PC-9 (cell line): ENCODE measurements at regions not wholly inside any gene's neighbourhood (a gene's known extent, or its start where the extent isn't known, plus 50 kb on each side); places are given as distances from the start of the nearest gene placed in this dataset.

Experiments
- BruUV-seq: library from RNA; stranded (reverse); fragments of 400-500 nt; replicated peaks from 2 replicates; lab custom pipeline; 2021; lab: Mats Ljungman, UMichigan
- CTCF ChIA-PET: fragments of 300-600 bp; sonication (Branson Sonifier 250); formaldehyde crosslinking; loops from one replicate; lab custom pipeline; 2022; ENCODE audit warnings: antibody characterized with exemption; lab: Charles Lee
- POLR2A ChIA-PET: fragments of 300-600 bp; sonication (Branson Sonifier 250); formaldehyde crosslinking; loops from one replicate; lab custom pipeline; 2022; ENCODE audit warnings: antibody characterized with exemption; ENCODE audit not compliant: unreplicated experiment; lab: Charles Lee
- DNase-seq, 2 experiments: peaks; one replicate each; pipeline versions ENCODE4 v3.0.0 to v3.0.0-alpha.2; 2015 to 2022; ENCODE audit warnings: mixed read lengths in 1 of 2
- H2AFZ ChIP-seq: fragments of 200-600 bp; sonication (generic); 2 replicates; pipeline ENCODE4 v1.8.1; 2017; ENCODE audit warnings: antibody characterized with exemption
- H3F3A ChIP-seq: fragments of 200-600 bp; sonication (generic); 2 replicates; pipeline ENCODE4 v1.8.1; 2017; ENCODE audit warnings: antibody characterized with exemption, mild to moderate bottlenecking, low read depth; ENCODE audit not compliant: insufficient read depth
- H3K27ac ChIP-seq: fragments of 200-600 bp; sonication (generic); 2 replicates; pipeline ENCODE4 v1.6.1; 2016; ENCODE audit warnings: mixed run types
- H3K27me3 ChIP-seq: fragments of 200-600 bp; sonication (generic); 2 replicates; pipeline ENCODE4 v1.6.1; 2016; ENCODE audit warnings: low read depth, mixed run types; ENCODE audit not compliant: insufficient read depth
- H3K36me3 ChIP-seq: fragments of 200-600 bp; sonication (generic); 2 replicates; pipeline ENCODE4 v1.6.1; 2016; ENCODE audit warnings: low read depth, mixed run types
- H3K4me1 ChIP-seq: fragments of 200-600 bp; sonication (generic); replicated peaks from 2 replicates; pipeline ENCODE4 v1.6.1; 2016; ENCODE audit warnings: mixed run types; ENCODE audit not compliant: insufficient read depth
- H3K4me2 ChIP-seq: fragments of 200-600 bp; sonication (generic); 2 replicates; pipeline ENCODE4 v1.6.1; 2017; ENCODE audit warnings: mixed run types
- H3K4me3 ChIP-seq: fragments of 200-600 bp; sonication (generic); 2 replicates; pipeline ENCODE4 v1.6.1; 2016; ENCODE audit warnings: mixed run types
- H3K79me2 ChIP-seq: fragments of 200-600 bp; sonication (generic); 2 replicates; pipeline ENCODE4 v1.6.1; 2017; ENCODE audit warnings: low read depth, mixed run types
- H3K9me2 ChIP-seq: fragments of 200-600 bp; sonication (generic); 2 replicates; pipeline ENCODE4 v1.8.1; 2017; ENCODE audit warnings: mild to moderate bottlenecking; ENCODE audit not compliant: insufficient read depth
- H3K9me3 ChIP-seq: fragments of 200-600 bp; sonication (generic); 2 replicates; pipeline ENCODE4 v1.8.1; 2016; ENCODE audit warnings: low read depth; ENCODE audit not compliant: insufficient read depth
- H4K20me1 ChIP-seq: fragments of 200-600 bp; sonication (generic); 2 replicates; pipeline ENCODE4 v1.8.1; 2017; ENCODE audit not compliant: insufficient read depth
- CTCF ChIP-seq: fragments of 200-600 bp; sonication (generic); conservative IDR thresholded peaks from 2 replicates; pipeline ENCODE4 v1.6.1; 2017; ENCODE audit warnings: mixed run types, antibody characterized with exemption, mild to moderate bottlenecking, moderate library complexity
- EZH2 ChIP-seq: fragments of 200-600 bp; sonication (generic); IDR thresholded peaks from 2 replicates; pipeline ENCODE4 v1.8.0; 2017; ENCODE audit warnings: antibody characterized with exemption, low read depth
- intact Hi-C: fragments of 100-400 bp; cut with micrococcal nuclease; formaldehyde crosslinking; loops from one replicate; pipeline ENCODE4 v1.10.0; 2022; ENCODE audit not compliant: unreplicated experiment

DNA sequence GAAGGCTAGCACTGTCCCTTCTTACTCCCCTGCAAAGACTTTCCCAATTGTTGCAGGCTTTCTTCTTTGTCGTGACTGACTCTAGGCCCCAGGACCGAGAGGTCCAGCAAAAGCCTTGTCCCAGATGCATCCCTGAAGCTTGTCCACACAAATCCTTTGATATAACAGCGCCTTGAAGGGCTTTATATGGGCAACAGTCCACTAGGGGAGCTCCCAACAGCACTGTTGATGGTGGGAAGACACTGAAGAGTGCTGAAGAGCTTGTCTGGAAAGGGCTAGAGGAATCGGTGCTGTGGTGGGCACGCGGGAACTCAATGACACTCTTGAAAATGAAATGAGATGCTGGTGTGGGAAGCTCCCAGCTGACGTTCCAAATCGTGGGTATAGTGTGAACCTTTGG lies 316.1 kb upstream of the CDH4 start:
- H3F3A ChIP-seq, result no peaks in the 10 kb centered on the region
- CTCF ChIA-PET, result no interaction called here
- H3K27me3 ChIP-seq, result peaks cover 40% of the 10 kb centered on the region
- no peak overlapping the region for H3K4me2 ChIP-seq
- no peaks in the 10 kb centered on the region for H3K9me3 ChIP-seq
- DNase-seq, result no peak
- H3K36me3 ChIP-seq, result no peaks in the 10 kb centered on the region
- no peaks in the 10 kb centered on the region for H3K9me2 ChIP-seq
- no peak overlapping the region for H3K27ac ChIP-seq
- no TSS peak for BruUV-seq
- intact Hi-C loops, result no loop called here
- POLR2A ChIA-PET, result interaction anchor here (0.6 kb wide), 1 partner anchor 144 kb away, joined by 7 read pairs; no protein-coding TSS in a partner anchor
- no peaks in the 10 kb centered on the region for H3K4me1 ChIP-seq
- H3K4me3 ChIP-seq, result no peak overlapping the region
- no peak overlapping the region for H2AFZ ChIP-seq
- H4K20me1 ChIP-seq, result no peaks in the 10 kb centered on the region
- H3K79me2 ChIP-seq, result no peaks in the 10 kb centered on the region
- TF ChIP-seq CTCF (no peak), EZH2 (no peak)

- CTCF ChIA-PET, result no interaction called here
- intact Hi-C loops, result no loop called here
Measured at GRCh38 chr20:60937585-60937984, 314.5 kb upstream of the CDH4 start.

GRCh38 chr20:60941379-60941778 lies 310.7 kb upstream of the CDH4 start:
- CTCF ChIA-PET, result no interaction called here
- TF ChIP-seq CTCF, result no peak
- no peak for TF ChIP-seq EZH2
- H4K20me1 ChIP-seq, result no peaks in the 10 kb centered on the region
- no peak overlapping the region for H2AFZ ChIP-seq
- no peak overlapping the region for H3K4me3 ChIP-seq
- no peaks in the 10 kb centered on the region for H3K9me2 ChIP-seq
- no peak overlapping the region for H3K27ac ChIP-seq
- no peaks in the 10 kb centered on the region for H3K4me1 ChIP-seq
- no peaks in the 10 kb centered on the region for H3K9me3 ChIP-seq
- peaks cover 50% of the 10 kb centered on the region for H3K27me3 ChIP-seq
- intact Hi-C loops, result no loop called here
- no peaks in the 10 kb centered on the region for H3K79me2 ChIP-seq
- DNase-seq, result no peak
- no peaks in the 10 kb centered on the region for H3K36me3 ChIP-seq
- BruUV-seq, result no TSS peak
- H3K4me2 ChIP-seq, result no peak overlapping the region
- POLR2A ChIA-PET, result no interaction called here
- no peaks in the 10 kb centered on the region for H3F3A ChIP-seq

More at GRCh38 chr20:60937585-60937984, 314.5 kb upstream of the CDH4 start:
- no peak overlapping the region for H2AFZ ChIP-seq
- no peaks in the 10 kb centered on the region for H3F3A ChIP-seq
- no peaks in the 10 kb centered on the region for H3K79me2 ChIP-seq
- no peaks in the 10 kb centered on the region for H3K36me3 ChIP-seq
- H3K4me3 ChIP-seq, result no peak overlapping the region
- no peaks in the 10 kb centered on the region for H4K20me1 ChIP-seq
- TF ChIP-seq CTCF (no peak), EZH2 (no peak)
- POLR2A ChIA-PET, result no interaction called here
- H3K9me2 ChIP-seq, result no peaks in the 10 kb centered on the region
- no peaks in the 10 kb centered on the region for H3K9me3 ChIP-seq
- peaks cover 42% of the 10 kb centered on the region for H3K27me3 ChIP-seq
- H3K4me2 ChIP-seq, result no peak overlapping the region
- no peak for DNase-seq
- no peaks in the 10 kb centered on the region for H3K4me1 ChIP-seq
- no peak overlapping the region for H3K27ac ChIP-seq
- no TSS peak for BruUV-seq
